SK-N-SH (cell line): ENCODE measurements at regions not wholly inside any gene's neighbourhood (a gene's known extent, or its start where the extent isn't known, plus 50 kb on each side); places are given as distances from the start of the nearest gene placed in this dataset.

Experiments
- CTCF ChIA-PET: fragments of 300-600, 350-600 bp; formaldehyde crosslinking; extraction: SDS; loops from one replicate; lab custom pipeline; 2021; lab: Yijun Ruan, JAX
- POLR2A ChIA-PET: fragments of 350-600 bp; sonication (Branson Sonifier 250); formaldehyde crosslinking; extraction: SDS; loops from one replicate; lab custom pipeline; 2020; ENCODE audit warnings: antibody characterized with exemption, inconsistent platforms; lab: Yijun Ruan, JAX
- DNase-seq: peaks from one replicate; pipeline ENCODE4 v3.0.0; 2012
- H2AFZ ChIP-seq: fragments of 200-600 bp; sonication (generic); 2 replicates; pipeline ENCODE4 v1.8.1; 2016; ENCODE audit warnings: antibody characterized with exemption, mild to moderate bottlenecking, low read depth
- H3F3A ChIP-seq: fragments of 200-600 bp; sonication (generic); replicated peaks from 2 replicates; pipeline ENCODE3; 2016; ENCODE audit warnings: antibody characterized with exemption, mild to moderate bottlenecking; ENCODE audit not compliant: insufficient read depth
- H3K27ac ChIP-seq, 2 experiments: fragments of 200-500 bp in 1 of 2; fragments of 200-600 bp in 1 of 2; sonication (Bioruptor generic) in 1 of 2; sonication (generic), shearing (Covaris generic) in 1 of 2; 2 replicates each; pipeline versions ENCODE4 v1.5.1 to v1.6.1; 2014 to 2016; ENCODE audit warnings: low read depth in 2 of 2, inconsistent platforms in 1 of 2, low read length in 1 of 2, mild to moderate bottlenecking in 1 of 2, mixed read lengths in 1 of 2
- H3K27me3 ChIP-seq: fragments of 200-600 bp; sonication (generic), shearing (Covaris generic); 2 replicates; pipeline ENCODE4 v1.6.1; 2016; ENCODE audit warnings: mixed run types; ENCODE audit not compliant: insufficient read depth
- H3K36me3 ChIP-seq, 2 experiments: fragments of 200-500 bp in 1 of 2; fragments of 200-600 bp in 1 of 2; sonication (Bioruptor generic) in 1 of 2; sonication (generic) in 1 of 2; replicated peaks in 1 of 2; 2 replicates each; pipeline versions ENCODE3 to v1.5.1; 2014 to 2016; ENCODE audit warnings: low read length in 1 of 2, mild to moderate bottlenecking in 1 of 2; ENCODE audit not compliant: insufficient read depth in 2 of 2, control insufficient read depth in 1 of 2
- H3K4me1 ChIP-seq, 2 experiments: fragments of 200-500 bp in 1 of 2; fragments of 200-600 bp in 1 of 2; sonication (Bioruptor generic) in 1 of 2; sonication (generic), shearing (Covaris generic) in 1 of 2; 2 replicates each; pipeline versions ENCODE4 v1.5.1 to v1.6.1; 2014 to 2016; ENCODE audit warnings: low read depth in 1 of 2, low read length in 1 of 2, mixed run types in 1 of 2; ENCODE audit not compliant: insufficient read depth in 2 of 2, control insufficient read depth in 1 of 2
- H3K4me2 ChIP-seq: fragments of 200-600 bp; sonication (generic), shearing (Covaris generic); 2 replicates; pipeline ENCODE4 v1.6.1; 2017; ENCODE audit warnings: mixed run types
- H3K4me3 ChIP-seq, 2 experiments: fragments of 200-500 bp in 1 of 2; fragments of 200-600 bp in 1 of 2; sonication (Bioruptor generic) in 1 of 2; sonication (generic), shearing (Covaris generic) in 1 of 2; 2 replicates each; pipeline versions ENCODE4 v1.5.1 to v1.8.1; 2014 to 2016; ENCODE audit warnings: low read depth in 2 of 2, inconsistent platforms in 1 of 2, low read length in 1 of 2, mild to moderate bottlenecking in 1 of 2, mixed read lengths in 1 of 2, moderate library complexity in 1 of 2
- H3K79me2 ChIP-seq: fragments of 200-600 bp; sonication (generic); 2 replicates; pipeline ENCODE4 v1.8.1; 2017; ENCODE audit warnings: mild to moderate bottlenecking; ENCODE audit not compliant: insufficient read depth
- H3K9ac ChIP-seq: fragments of 200-600 bp; sonication (generic); 2 replicates; pipeline ENCODE4 v1.6.1; 2017; ENCODE audit warnings: mixed run types
- H3K9me2 ChIP-seq: fragments of 200-600 bp; sonication (generic); 2 replicates; pipeline ENCODE4 v1.6.1; 2017; ENCODE audit warnings: mixed run types
- H3K9me3 ChIP-seq: fragments of 200-600 bp; sonication (generic); 2 replicates; pipeline ENCODE4 v1.6.1; 2017; ENCODE audit warnings: mixed run types, mild to moderate bottlenecking, moderate library complexity
- H4K20me1 ChIP-seq: fragments of 200-600 bp; sonication (generic); 2 replicates; pipeline ENCODE4 v1.6.1; 2017; ENCODE audit warnings: mild to moderate bottlenecking, mixed run types; ENCODE audit not compliant: insufficient read depth
- EP300 ChIP-seq, 2 experiments: IDR thresholded peaks; 2 replicates each; pipeline versions ENCODE4 v1.4.0 to v1.6.1; 2012; ENCODE audit warnings: borderline replicate concordance in 1 of 2, low read depth in 1 of 2, low read length in 1 of 2
- EZH2phosphoT487 ChIP-seq: fragments of 200-600 bp; sonication (generic); IDR thresholded peaks from 2 replicates; pipeline ENCODE4 v1.6.1; 2017; ENCODE audit warnings: low read depth, mixed run types, mild to moderate bottlenecking, antibody characterized with exemption, moderate library complexity, borderline replicate concordance
- FOXJ3 ChIP-seq: sonication (generic); formaldehyde crosslinking; IDR thresholded peaks from 2 replicates; pipeline ENCODE4 v1.5.1; 2020; ENCODE audit warnings: mild to moderate bottlenecking, missing genetic modification reagents
- FOXM1 ChIP-seq: IDR thresholded peaks from 2 replicates; pipeline ENCODE4 v1.4.0; 2012; ENCODE audit warnings: low read depth, mild to moderate bottlenecking
- GATA2 ChIP-seq: sonication (generic); formaldehyde crosslinking; IDR thresholded peaks from 2 replicates; pipeline ENCODE4 v1.5.0; 2020; ENCODE audit warnings: mild to moderate bottlenecking, missing genetic modification reagents
- MXI1 ChIP-seq: IDR thresholded peaks from 2 replicates; pipeline ENCODE4 v1.6.1; 2012; ENCODE audit warnings: mild to moderate bottlenecking, low read depth, low read length, improper control_type of control experiment
- NFIC ChIP-seq: IDR thresholded peaks from 2 replicates; pipeline ENCODE4 v1.4.0; 2012; ENCODE audit warnings: borderline replicate concordance
- RAD21 ChIP-seq: IDR thresholded peaks from 2 replicates; pipeline ENCODE4 v1.6.1; 2012; ENCODE audit warnings: mild to moderate bottlenecking, low read length
- RFX5 ChIP-seq: IDR thresholded peaks from 2 replicates; pipeline ENCODE4 v1.6.1; 2012; ENCODE audit warnings: mild to moderate bottlenecking, improper control_type of control experiment, low read length
- SIN3A ChIP-seq: IDR thresholded peaks from 2 replicates; pipeline ENCODE4 v1.6.1; 2012; ENCODE audit warnings: low read depth, mild to moderate bottlenecking, low read length, moderate library complexity, borderline replicate concordance
- TEAD4 ChIP-seq: IDR thresholded peaks from 2 replicates; pipeline ENCODE4 v1.4.0; 2012; ENCODE audit warnings: mild to moderate bottlenecking, borderline replicate concordance; ENCODE audit not compliant: insufficient read depth
- WGBS: methylation state at CpG from one replicate; pipeline ENCODE4 v1.1.6; 2017; ENCODE audit warnings: low lambda C conversion rate; 5-methylcytosine and 5-hydroxymethylcytosine counted together
- TF ChIP-seq, protein P1 (sequence below): IDR thresholded peaks from 2 replicates; pipeline ENCODE4; 2012
- TF ChIP-seq, protein P2 (sequence below): fragments of 150-350 bp; IDR thresholded peaks from 2 replicates; pipeline ENCODE4 v1.6.1; 2017; ENCODE audit warnings: antibody characterized with exemption, low read length, low read depth, borderline replicate concordance

DNA sequence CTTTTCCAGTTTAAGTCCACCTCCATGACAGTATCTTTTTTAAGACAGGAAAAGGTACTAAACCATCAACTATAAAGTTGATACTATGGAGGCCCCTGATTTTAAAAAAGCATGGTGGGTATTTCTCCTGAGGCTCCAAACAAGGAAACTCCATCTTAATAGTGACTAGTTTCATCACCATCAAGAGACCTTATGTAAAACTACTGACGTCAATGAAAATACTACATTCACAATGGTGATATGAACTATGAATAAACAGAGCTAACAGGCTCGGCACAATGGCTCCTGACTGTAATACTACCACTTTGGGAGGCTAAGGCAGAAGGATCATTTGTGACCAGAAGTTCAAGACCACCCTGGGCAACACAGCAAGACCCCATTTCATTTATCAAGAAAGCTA lies 162.7 kb downstream of the KLF12 start:
- Histone ChIP-seq H3K36me3 (no peaks in the 10 kb centered on the region), H3K79me2 (peaks cover 32% of the 10 kb centered on the region; the same call in 1 of the 2 replicates), H3K4me3 (no peak overlapping the region), H2AFZ (no peak overlapping the region), H3F3A (peaks cover 4% of the 10 kb centered on the region), H3K9ac (no peak overlapping the region), H3K4me1 (peaks cover 0 to 4% of the 10 kb centered on the region in 2 experiments; a peak in 1 of 4 replicates), H4K20me1 (no peaks in the 10 kb centered on the region; the same call in 1 of the 2 replicates), H3K9me3 (no peaks in the 10 kb centered on the region), H3K27me3 (no peaks in the 10 kb centered on the region), H3K27ac (no peak overlapping the region), H3K9me2 (no peaks in the 10 kb centered on the region), H3K4me2 (no peak overlapping the region)
- no peak for DNase-seq
- CTCF ChIA-PET = interaction anchor here (1.1 kb wide), 2 partner anchors 21 to 315 kb away, joined by 3 read pairs; no protein-coding TSS in a partner anchor
- WGBS = 90% methylated on average over 2 of the region's 2 CpGs
- TF ChIP-seq RAD21 (no peak), EP300 (IDR thresholded peaks at IDR 0.05; ENCODE audit: borderline replicate concordance in 1 of 2, low read depth in 1 of 2, low read length in 1 of 2) (no peak)
- POLR2A ChIA-PET = no interaction called here

DNA sequence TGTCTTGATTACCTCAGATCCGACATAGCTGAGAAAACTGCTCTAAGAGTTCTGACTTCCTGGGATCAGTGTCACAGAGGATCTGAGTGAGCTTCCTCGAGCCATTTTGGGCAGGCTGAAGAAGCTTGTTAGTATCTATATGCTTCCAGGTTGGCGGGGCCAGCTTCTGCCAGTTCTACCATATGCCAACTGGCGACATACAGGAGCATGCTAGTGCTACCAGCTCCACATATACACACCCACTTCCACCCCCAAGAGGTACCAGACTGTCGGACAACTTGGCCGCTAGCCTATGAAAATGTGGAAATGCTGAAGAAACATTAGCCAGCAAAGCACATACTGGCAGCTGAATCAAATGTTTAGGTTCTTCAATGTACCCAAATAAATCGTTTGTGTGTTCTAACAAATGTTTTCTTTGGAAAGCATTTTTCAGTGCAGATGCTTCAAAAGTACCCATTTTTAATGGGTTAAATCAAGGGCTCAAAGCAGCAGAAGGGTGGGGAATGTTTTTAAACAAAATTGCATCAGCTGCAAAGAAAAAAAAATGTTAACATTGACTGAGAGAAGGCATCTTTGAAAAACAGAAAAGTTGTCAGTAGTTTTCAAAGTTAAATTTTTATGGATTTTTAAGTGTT lies 163.7 kb downstream of the KLF12 start:
- peaks cover 30% of the 10 kb centered on the region; the same call in 1 of the 2 replicates for H3K79me2 ChIP-seq
- TF ChIP-seq EZH2phosphoT487 = no peak
- no peak for TF ChIP-seq GATA2
- TF ChIP-seq, protein P1, sequence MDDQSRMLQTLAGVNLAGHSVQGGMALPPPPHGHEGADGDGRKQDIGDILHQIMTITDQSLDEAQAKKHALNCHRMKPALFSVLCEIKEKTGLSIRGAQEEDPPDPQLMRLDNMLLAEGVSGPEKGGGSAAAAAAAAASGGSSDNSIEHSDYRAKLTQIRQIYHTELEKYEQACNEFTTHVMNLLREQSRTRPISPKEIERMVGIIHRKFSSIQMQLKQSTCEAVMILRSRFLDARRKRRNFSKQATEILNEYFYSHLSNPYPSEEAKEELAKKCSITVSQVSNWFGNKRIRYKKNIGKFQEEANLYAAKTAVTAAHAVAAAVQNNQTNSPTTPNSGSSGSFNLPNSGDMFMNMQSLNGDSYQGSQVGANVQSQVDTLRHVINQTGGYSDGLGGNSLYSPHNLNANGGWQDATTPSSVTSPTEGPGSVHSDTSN = no peak
- no peak for TF ChIP-seq FOXJ3 (CRISPR knock-in tag)
- TF ChIP-seq FOXM1 = no peak
- TF ChIP-seq SIN3A = no peak
- TF ChIP-seq MXI1 = no peak
- TF ChIP-seq, protein P2, sequence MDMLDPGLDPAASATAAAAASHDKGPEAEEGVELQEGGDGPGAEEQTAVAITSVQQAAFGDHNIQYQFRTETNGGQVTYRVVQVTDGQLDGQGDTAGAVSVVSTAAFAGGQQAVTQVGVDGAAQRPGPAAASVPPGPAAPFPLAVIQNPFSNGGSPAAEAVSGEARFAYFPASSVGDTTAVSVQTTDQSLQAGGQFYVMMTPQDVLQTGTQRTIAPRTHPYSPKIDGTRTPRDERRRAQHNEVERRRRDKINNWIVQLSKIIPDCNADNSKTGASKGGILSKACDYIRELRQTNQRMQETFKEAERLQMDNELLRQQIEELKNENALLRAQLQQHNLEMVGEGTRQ = no peak
- TF ChIP-seq TEAD4 = no peak
- TF ChIP-seq NFIC = no peak
- TF ChIP-seq RFX5 = no peak

More for the DNA sequence above, 163.7 kb downstream of the KLF12 start:
- no peaks in the 10 kb centered on the region for H3K36me3 ChIP-seq
- no peak overlapping the region for H3K9ac ChIP-seq
- H3K27me3 ChIP-seq = no peaks in the 10 kb centered on the region
- H3K27ac ChIP-seq = no peak overlapping the region; a peak in 1 of 4 replicates
- no peak overlapping the region for H2AFZ ChIP-seq
- H3K9me3 ChIP-seq = no peaks in the 10 kb centered on the region
- H3K9me2 ChIP-seq = no peaks in the 10 kb centered on the region
- H3K4me2 ChIP-seq = no peak overlapping the region
- H3K4me1 ChIP-seq = peaks cover 0 to 4% of the 10 kb centered on the region in 2 experiments; a peak in 1 of 4 replicates
- ChIA-PET CTCF (interaction anchor here (1.1 kb wide), 1 partner anchor 22 kb away, joined by 3 read pairs; no protein-coding TSS in a partner anchor), POLR2A (no interaction called here)
- WGBS = 87% methylated on average over 5 of the region's 7 CpGs
- H3F3A ChIP-seq = peaks cover 4% of the 10 kb centered on the region
- DNase-seq = no peak
- no peaks in the 10 kb centered on the region; the same call in 1 of the 2 replicates for H4K20me1 ChIP-seq
- H3K4me3 ChIP-seq = no peak overlapping the region
